GM21717 (cell line): ENCODE measurements at regions not wholly inside any gene's neighbourhood (a gene's known extent, or its start where the extent isn't known, plus 50 kb on each side); places are given as distances from the start of the nearest gene placed in this dataset.
"Not testable (repeated sequence)": the region's sequence is repeated elsewhere in the genome, so short reads cannot be mapped to it uniquely, and the experiment has no call there.

Experiments used
- ATAC-seq: cut with Tn5 transposase; IDR thresholded peaks from one replicate; pipeline ENCODE4 v1.9.1; 2021; ENCODE audit warnings: mild to moderate bottlenecking, moderate library complexity; ENCODE audit not compliant: unreplicated experiment

GRCh38 chr18:60067426-60068210, 167.8 kb downstream of the PMAIP1 start:
- no peak for ATAC-seq

DNA sequence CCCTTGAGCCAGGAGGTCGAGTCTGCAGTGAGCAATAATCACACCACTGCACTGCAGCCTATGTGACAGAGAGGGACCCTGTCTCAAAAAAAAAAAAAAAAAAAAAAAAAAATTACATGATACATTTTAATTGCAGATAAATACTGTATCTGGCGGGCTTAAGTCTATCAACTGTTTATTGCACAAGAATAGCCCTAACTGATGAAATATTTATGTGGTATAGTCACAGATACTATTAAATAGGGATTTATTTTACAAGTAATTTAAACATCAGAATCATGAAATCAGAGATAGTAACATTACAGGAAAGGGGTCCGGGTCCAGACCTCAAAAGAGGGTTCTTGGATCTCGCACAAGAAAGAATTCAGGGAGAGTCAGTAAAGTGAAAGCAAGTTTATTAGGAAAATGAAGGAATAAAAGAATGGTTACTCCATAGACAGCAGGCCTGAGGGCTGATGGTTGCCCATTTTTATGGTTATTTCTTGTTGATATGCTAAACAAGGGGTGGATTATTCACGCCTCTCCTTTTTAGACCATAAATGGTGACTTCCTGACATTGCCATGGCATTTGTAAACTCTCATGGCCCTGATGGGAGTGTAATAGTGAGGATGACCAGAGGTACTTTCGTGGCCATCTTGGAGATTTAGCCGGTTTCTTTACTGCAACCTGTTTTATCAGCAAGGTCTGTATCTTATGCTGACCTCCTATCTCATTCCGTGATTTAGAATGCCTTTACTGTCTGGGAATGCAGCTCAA, 166.6 kb downstream of the PMAIP1 start:
- ATAC-seq, result no peak

DNA sequence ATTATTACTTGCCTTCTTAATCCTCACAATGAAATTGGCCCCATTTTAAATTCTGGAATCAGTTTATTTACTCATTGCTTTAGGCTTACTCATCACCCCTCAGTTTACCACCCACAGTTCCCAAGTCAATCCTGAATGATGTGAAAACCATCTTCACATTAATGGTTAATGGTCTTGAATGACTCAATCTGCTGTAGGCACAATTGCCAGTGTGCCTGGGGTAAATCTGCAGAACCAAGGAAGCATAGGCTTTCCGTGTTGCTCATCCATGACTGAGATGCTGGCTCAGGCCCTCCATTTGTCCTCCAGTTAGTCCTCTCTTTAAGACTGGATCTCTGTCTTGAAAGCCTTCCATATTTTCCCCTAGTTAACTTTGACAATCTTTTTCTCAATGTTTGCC, 164.5 kb downstream of the PMAIP1 start:
- ATAC-seq, result no peak

DNA sequence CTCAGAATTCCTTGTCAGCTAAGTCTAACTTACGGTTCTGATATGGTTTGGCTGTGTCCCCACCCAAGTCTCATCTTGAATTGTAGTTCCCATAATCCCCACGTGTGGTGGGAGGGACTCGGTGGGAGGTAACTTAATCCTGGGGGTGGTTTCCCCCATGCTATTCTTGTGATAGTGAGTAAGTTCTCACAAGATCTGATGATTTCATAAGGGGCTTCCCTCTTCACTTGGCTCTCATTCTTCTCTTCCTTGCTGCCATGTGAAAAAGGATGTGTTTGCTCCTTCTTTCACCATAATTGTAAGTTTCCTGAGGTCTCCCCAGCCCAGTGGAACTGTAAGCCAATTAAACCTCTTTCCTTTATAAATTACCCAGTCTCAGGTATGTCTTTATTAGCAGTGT, 163.0 kb downstream of the PMAIP1 start:
- not testable (repeated sequence) for ATAC-seq

DNA sequence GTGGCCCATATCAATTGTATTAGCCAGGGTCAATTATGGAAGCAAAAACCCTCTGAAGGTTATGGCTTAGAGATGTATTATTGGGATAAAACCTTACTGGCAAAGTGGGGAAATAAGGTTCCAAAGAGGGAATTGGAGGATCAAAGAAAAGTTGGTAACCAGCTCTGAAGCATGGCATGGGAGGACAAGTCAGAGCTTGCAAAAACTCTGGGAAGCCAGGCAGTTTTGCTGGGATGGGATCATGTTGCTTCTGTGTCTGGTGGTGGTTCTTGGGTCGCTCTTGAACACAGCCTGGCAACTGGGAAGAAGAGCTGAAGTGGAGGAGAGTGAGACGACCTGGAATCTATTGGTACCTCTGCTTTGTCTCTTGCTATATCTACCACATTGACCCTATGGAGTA, 162.6 kb downstream of the PMAIP1 start:
- no peak for ATAC-seq

- no peak for ATAC-seq
Observed at GRCh38 chr18:60060578-60060977, 160.8 kb downstream of the PMAIP1 start.

- ATAC-seq, result no peak
Observed at GRCh38 chr18:60060026-60060425, 160.2 kb downstream of the PMAIP1 start.

DNA sequence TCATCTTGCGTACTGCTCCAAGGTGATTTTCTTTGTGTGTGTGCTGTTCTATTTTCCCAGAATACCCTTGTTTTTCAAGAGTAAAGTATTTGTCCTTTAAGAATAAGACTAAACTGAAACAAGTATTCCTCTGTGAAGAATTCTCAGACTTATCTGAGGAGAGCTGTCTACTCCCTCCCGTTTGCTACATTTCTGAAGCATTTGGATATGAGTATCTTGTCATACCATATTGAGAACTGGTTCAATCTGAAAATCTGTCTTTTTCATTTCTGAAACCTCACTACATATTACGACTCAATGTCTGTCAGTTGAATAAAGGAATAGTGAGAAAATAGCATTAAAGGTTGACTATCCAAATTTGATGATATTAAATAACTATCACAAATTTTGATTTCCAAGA, 159.4 kb downstream of the PMAIP1 start:
- ATAC-seq, result no peak

DNA sequence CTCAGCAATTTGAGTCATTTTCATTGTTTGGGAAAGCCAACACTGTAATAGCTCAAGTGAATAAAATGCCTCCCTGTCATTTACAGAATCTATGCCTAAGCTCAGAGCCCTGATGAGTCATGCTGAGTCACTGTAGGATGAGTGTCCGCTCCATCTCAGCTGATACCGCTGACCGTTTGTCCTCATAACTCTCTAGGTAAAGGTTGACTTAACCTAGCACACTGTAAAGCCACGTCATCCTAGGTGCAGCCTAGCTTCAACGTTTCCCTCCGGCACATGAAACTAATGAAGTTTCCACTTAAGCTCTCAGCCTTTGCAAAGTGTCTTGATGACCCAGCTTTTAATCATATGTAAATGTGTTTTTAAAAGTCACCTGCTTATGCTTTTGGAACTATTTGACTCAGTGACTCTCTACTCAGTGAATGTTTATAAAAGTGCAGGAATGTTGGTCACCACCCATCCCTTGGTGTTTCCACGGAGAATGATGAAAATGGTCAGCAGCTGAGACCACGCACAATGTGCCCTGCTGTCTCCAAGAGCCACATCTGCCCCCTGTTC, 154.0 kb downstream of the PMAIP1 start:
- ATAC-seq, result no peak

DNA sequence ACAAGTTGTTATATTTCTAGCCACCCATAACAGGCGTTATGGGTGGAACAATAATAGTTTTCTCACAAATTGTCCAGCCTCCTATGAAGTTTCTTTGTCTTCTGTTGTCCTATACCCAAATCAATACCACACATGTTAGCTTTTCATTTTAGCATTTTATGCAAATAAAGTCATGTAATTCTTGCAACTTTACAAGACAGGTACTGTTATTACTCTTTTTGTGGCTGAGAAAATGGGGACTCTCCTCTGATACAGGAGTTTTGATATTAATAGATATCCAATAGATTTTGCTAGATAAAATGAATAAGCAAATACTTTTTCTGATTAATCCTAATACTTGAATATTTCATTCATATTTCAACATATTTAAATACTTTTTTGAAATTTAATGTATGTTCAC, 151.0 kb downstream of the PMAIP1 start:
- ATAC-seq, result no peak

- no peak for ATAC-seq
Observed at GRCh38 chr18:60049172-60049571, 149.4 kb downstream of the PMAIP1 start.

DNA sequence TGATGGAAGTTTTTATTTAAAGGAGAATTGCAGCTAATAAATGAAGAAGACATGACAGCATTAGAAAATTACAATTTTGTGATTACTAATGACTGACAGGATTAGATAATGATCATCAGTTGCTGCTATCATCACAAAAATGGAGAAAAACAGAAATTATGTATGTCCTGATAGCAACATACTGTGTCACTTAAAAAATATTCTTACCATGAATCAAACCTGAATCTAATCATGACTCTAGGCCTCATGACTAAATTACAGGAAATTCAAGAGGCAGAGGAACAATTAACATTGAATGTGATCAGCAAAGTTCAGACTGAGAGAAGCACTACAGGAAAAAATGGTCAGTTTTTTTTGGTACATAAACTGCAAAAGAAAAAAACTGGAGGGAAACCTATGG, 147.8 kb downstream of the PMAIP1 start:
- no peak for ATAC-seq

DNA sequence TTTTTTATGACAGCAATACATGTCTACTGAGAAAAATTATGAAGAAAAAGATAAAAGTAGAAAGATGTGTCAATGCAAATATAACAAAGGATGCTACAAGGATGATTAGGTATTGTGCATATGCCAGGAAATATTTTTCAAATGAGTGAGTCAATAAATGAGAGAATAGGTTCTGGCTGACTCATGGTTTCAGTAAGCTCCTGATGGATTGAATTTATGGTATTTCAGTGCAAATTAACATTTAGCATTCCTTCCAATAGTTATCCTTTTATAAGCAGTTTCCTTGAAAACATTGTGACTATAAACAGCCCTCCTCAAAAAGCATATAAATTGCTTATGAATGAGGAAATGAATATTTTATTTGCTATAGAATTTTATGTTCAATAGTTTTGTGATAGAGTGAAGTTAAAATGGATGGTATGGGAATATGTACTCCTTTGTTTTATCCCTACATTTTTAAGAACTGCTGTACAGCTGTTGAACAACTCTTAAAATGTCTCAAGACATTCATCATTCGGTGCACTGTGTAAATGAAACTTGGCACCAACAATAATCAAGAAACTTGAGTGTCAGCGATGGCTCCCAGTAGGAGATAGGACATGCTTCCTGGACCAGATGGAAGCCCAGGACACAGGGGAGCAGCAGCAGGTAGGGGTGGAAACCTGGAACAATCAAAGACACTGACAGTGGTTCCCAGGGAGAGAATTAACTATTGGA, 144.7 kb downstream of the PMAIP1 start:
- ATAC-seq, result no peak

- ATAC-seq, result no peak
Observed at GRCh38 chr18:60040971-60041370, 141.2 kb downstream of the PMAIP1 start.

DNA sequence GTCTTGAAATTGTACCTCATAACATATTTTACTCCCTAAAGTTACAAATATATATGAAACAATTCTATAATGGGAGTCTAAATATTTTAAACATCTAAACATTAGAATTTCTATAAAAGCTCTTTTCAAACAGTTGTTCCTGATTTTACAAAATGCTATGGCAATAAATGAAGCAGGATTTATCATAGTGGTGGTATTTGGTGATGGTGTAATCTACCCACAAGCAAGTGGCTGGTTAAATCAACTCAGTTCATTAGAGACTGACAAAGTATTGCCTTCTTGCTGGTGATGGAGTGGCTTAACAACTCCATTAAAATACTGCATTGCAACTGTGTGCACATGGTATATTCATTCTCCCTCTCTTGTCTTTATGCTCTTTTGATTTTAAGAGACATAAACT, 138.9 kb downstream of the PMAIP1 start:
- no peak for ATAC-seq

DNA sequence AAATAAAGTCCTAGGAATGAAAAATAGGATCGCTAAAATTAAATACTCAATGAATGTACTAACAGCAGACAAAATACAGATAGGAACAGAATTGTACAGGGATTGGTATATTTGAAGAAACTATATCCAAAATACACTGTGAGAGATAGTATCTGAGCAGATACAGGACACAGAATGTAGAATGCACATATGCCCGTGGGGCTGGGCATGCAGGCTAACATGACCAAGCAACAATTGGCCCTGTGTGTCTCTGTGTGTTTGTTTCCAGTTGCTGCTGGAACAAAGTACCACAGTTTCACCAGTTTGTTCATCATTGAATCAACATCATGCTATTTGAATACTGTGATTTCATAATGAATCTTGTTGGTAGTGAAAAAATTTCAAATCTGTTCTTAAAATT, 127.6 kb downstream of the PMAIP1 start:
- ATAC-seq, result no peak

DNA sequence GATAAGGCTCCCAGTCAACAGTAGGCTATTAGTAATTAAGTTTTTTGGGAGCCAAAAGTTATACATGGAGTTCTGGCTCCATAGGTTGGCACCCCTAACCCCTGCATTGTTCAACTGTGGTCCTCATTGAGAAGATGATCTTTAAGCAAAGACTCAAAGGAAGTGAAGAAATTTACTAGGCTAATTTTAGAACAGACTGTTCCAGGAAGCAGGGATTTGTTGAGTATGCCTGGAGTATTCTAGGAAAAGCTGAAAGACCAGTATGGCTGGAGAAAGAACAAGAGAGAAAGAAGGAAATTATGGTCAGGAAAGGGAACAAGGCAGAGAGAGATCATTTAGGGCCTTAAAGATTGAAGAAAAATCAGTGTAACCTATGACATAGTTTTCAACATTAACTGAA, 125.1 kb downstream of the PMAIP1 start:
- ATAC-seq, result no peak

DNA sequence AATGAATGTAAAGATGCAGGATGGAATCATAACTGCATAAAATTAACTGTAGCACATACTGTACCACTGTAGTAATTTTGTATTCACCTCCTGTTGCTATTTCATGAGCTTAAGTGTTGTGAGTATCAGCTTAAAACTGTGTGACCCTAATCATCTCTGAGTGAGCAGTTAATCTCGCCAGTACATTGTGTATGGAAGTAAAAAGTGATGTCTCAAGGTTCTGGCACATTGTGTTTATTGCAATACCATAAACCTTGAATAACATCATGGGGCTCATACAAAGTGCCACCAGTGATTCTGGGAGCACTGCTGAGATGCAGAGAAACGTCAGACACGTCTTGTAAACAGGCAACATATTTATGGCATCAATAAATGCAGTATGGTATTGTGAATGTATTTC, 124.5 kb downstream of the PMAIP1 start:
- no peak for ATAC-seq

- peak; percentile 92 for ATAC-seq
Observed at GRCh38 chr18:60022671-60023276, 123.0 kb downstream of the PMAIP1 start.

- ATAC-seq, result no peak
Observed at GRCh38 chr18:60021556-60021955, 121.8 kb downstream of the PMAIP1 start.
